GM23248 (cell line): ENCODE measurements at regions not wholly inside any gene's neighbourhood (a gene's known extent, or its start where the extent isn't known, plus 50 kb on each side); places are given as distances from the start of the nearest gene placed in this dataset.

ENCODE experiments used
- EZH2 ChIP-seq: fragments of 200-600 bp; sonication (generic); IDR thresholded peaks from 2 replicates; pipeline ENCODE4 v1.6.1; 2018; ENCODE audit warnings: antibody characterized with exemption, mild to moderate bottlenecking; ENCODE audit not compliant: insufficient read depth, poor library complexity, severe bottlenecking
- EZH2phosphoT487 ChIP-seq: fragments of 200-600 bp; sonication (generic); IDR thresholded peaks from 2 replicates; pipeline ENCODE4 v1.6.1; 2018; ENCODE audit warnings: antibody characterized with exemption, moderate library complexity, mild to moderate bottlenecking, low read depth; ENCODE audit not compliant: insufficient read depth

GRCh38 chr20:47865451-47865850, 80.2 kb upstream of the SULF2 start:
- TF ChIP-seq EZH2 (no peak), EZH2phosphoT487 (no peak)
